Endodermal cell (in vitro differentiated cells): ENCODE measurements at regions not wholly inside any gene's neighbourhood (a gene's known extent, or its start where the extent isn't known, plus 50 kb on each side); places are given as distances from the start of the nearest gene placed in this dataset.

Experiments
- DNase-seq: peaks from one replicate; pipeline ENCODE4 v3.0.0-alpha.2; 2017
- H3K27ac ChIP-seq: 2 replicates; pipeline ENCODE4 v1.5.1; 2013; ENCODE audit warnings: mild to moderate bottlenecking, low read depth, low read length, moderate library complexity
- H3K27me3 ChIP-seq: 2 replicates; pipeline ENCODE4 v1.6.1; 2013; ENCODE audit warnings: mild to moderate bottlenecking, low read length, moderate library complexity; ENCODE audit not compliant: insufficient read depth, control insufficient read depth, poor library complexity, severe bottlenecking
- H3K36me3 ChIP-seq: 2 replicates; pipeline ENCODE4 v1.7.0; 2013; ENCODE audit warnings: mild to moderate bottlenecking, low read length, moderate library complexity; ENCODE audit not compliant: control insufficient read depth, insufficient read depth
- H3K4me1 ChIP-seq: one replicate; pipeline ENCODE4 v1.7.0; 2013; ENCODE audit warnings: low read length; ENCODE audit not compliant: control insufficient read depth, insufficient read depth
- H3K4me3 ChIP-seq: 2 replicates; pipeline ENCODE4 v1.5.1; 2013; ENCODE audit warnings: mild to moderate bottlenecking, low read length, moderate library complexity
- H3K9ac ChIP-seq: 2 replicates; pipeline ENCODE4 v1.6.1; 2013; ENCODE audit warnings: mild to moderate bottlenecking, low read length, moderate library complexity; ENCODE audit not compliant: poor library complexity, severe bottlenecking; ENCODE audit errors: extremely low read depth
- H3K9me3 ChIP-seq: 2 replicates; pipeline ENCODE4 v1.6.1; 2013; ENCODE audit warnings: mild to moderate bottlenecking, low read length, moderate library complexity; ENCODE audit not compliant: control insufficient read depth
- H3K27ac Mint-ChIP-seq: 2 replicates; pipeline ENCODE4 v1.8.0; 2020; ENCODE audit warnings: mixed read lengths
- H3K27me3 Mint-ChIP-seq: 2 replicates; pipeline ENCODE4 v1.8.0; 2021; ENCODE audit warnings: mild to moderate bottlenecking, mixed read lengths; ENCODE audit not compliant: insufficient read depth
- H3K36me3 Mint-ChIP-seq: 2 replicates; pipeline ENCODE4 v1.8.0; 2020; ENCODE audit warnings: low read depth, mixed read lengths
- H3K4me1 Mint-ChIP-seq: 2 replicates; pipeline ENCODE4 v1.8.0; 2020; ENCODE audit warnings: mixed read lengths
- H3K4me3 Mint-ChIP-seq: 2 replicates; pipeline ENCODE4 v1.8.0; 2020; ENCODE audit warnings: mild to moderate bottlenecking, moderate library complexity, mixed read lengths
- H3K9me3 Mint-ChIP-seq: 2 replicates; pipeline ENCODE4 v1.8.0; 2020; ENCODE audit warnings: mild to moderate bottlenecking, mixed read lengths
- WGBS, 2 experiments: methylation state at CpG; one replicate each; pipeline versions ENCODE4 v1.1.5 to v1.1.7; 2013; ENCODE audit warnings: missing lambda C conversion rate in 2 of 2, mixed read lengths in 1 of 2; ENCODE audit not compliant: insufficient coverage in 1 of 2, insufficient read length in 1 of 2; 5-methylcytosine and 5-hydroxymethylcytosine counted together
- TF ChIP-seq, protein P1 (sequence below): fragments of 200-600 bp; sonication (generic); conservative IDR thresholded peaks from 2 replicates; pipeline ENCODE4 v1.5.0; 2021; ENCODE audit warnings: antibody characterized with exemption, mild to moderate bottlenecking

DNA sequence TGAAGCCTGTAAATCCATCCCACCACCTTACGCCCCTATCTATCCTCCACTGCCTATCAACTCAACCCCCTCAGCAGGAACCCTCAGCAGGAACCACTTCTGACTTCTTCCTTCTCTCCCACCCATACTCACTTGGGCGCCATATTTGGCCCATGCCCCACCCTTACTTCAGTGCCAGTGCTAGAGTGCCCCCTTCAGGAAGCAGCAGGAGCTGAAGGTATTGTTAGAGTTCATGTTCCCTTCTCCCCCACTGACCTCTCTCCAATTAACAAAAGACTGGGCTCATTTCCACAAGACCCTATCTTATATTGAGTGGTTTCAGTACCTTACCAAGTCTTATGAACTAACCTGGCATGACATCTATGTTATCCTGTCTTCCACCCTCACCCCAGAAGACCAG lies 363.1 kb upstream of the SLIT2 start:
- DNase-seq: no peak
- H3K9ac ChIP-seq: no peak overlapping the region
- no peaks in the 10 kb centered on the region for H3K27me3 Mint-ChIP-seq

DNA sequence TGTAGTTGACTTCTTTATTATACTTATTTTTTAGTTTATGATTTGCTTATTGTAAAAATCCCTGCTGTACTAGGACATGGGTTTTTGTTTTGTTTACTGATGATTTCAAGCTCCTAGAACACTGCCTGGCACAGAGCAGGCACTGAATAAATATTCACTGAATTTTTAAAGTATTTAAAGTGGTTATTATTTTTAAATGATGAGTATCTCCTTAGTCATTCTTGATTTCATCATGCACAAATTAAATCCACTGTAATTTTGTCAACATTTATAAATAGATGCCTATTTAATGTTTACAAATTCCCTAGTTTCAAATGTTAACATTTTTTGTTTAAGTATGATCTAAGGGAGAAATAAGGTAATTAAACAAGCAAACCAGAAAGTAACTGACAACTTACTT lies 367.9 kb upstream of the SLIT2 start:
- H3K9me3 ChIP-seq: no peaks in the 10 kb centered on the region
- no peaks in the 10 kb centered on the region for H3K27me3 ChIP-seq
- no peaks in the 10 kb centered on the region for H3K4me1 ChIP-seq
- H3K9ac ChIP-seq: no peak overlapping the region
- H3K4me3 Mint-ChIP-seq: no peak overlapping the region
- no peak for DNase-seq
- no peaks in the 10 kb centered on the region for H3K36me3 Mint-ChIP-seq
- no peak overlapping the region for H3K4me3 ChIP-seq
- no peak overlapping the region for H3K27ac ChIP-seq
- H3K27me3 Mint-ChIP-seq: no peaks in the 10 kb centered on the region
- TF ChIP-seq, protein P1, sequence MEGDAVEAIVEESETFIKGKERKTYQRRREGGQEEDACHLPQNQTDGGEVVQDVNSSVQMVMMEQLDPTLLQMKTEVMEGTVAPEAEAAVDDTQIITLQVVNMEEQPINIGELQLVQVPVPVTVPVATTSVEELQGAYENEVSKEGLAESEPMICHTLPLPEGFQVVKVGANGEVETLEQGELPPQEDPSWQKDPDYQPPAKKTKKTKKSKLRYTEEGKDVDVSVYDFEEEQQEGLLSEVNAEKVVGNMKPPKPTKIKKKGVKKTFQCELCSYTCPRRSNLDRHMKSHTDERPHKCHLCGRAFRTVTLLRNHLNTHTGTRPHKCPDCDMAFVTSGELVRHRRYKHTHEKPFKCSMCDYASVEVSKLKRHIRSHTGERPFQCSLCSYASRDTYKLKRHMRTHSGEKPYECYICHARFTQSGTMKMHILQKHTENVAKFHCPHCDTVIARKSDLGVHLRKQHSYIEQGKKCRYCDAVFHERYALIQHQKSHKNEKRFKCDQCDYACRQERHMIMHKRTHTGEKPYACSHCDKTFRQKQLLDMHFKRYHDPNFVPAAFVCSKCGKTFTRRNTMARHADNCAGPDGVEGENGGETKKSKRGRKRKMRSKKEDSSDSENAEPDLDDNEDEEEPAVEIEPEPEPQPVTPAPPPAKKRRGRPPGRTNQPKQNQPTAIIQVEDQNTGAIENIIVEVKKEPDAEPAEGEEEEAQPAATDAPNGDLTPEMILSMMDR: no peak
- no peaks in the 10 kb centered on the region for H3K36me3 ChIP-seq
- no peaks in the 10 kb centered on the region for H3K9me3 Mint-ChIP-seq
- peaks cover 2% of the 10 kb centered on the region for H3K4me1 Mint-ChIP-seq
- H3K27ac Mint-ChIP-seq: no peak overlapping the region

More for the DNA sequence above, 363.1 kb upstream of the SLIT2 start:
- Mint-ChIP-seq H3K36me3 (no peaks in the 10 kb centered on the region), H3K27ac (no peak overlapping the region), H3K9me3 (no peaks in the 10 kb centered on the region), H3K4me1 (no peaks in the 10 kb centered on the region), H3K4me3 (no peak overlapping the region)
- H3K27me3 ChIP-seq: no peaks in the 10 kb centered on the region
- no peak overlapping the region for H3K4me3 ChIP-seq
- WGBS, 2 experiments: 88% methylated on average over 2 of the region's 2 CpGs; no CpG with 5 or more reads in 1 of the 2 experiments
- H3K27ac ChIP-seq: no peak overlapping the region
- H3K9me3 ChIP-seq: no peaks in the 10 kb centered on the region
- H3K4me1 ChIP-seq: no peaks in the 10 kb centered on the region
- TF ChIP-seq, protein P1: peak; percentile 27
- H3K36me3 ChIP-seq: no peaks in the 10 kb centered on the region

DNA sequence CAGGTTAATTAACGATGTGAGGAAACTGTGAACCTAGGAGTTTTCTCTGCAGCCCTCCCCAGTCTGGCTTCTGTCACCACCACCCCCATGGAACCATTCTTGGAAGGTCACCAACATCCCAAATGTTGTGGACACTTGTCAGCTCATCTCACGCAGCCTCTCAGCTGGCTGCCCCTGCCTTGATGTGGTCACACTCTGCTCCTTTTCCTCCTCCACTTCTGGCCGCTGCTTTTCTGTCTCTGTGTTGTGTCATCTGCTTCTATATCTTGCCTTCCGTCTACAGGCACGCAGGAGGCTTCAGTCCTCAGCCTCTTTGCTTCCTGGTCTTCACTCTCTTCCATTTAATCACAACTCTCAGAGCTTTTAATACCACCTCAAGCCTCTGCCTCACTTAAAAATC lies 371.5 kb upstream of the SLIT2 start:
- Mint-ChIP-seq H3K27me3 (no peaks in the 10 kb centered on the region), H3K4me1 (peaks cover 2% of the 10 kb centered on the region), H3K36me3 (no peaks in the 10 kb centered on the region), H3K4me3 (no peak overlapping the region), H3K27ac (no peak overlapping the region), H3K9me3 (no peaks in the 10 kb centered on the region)
- 62 to 73% methylated on average over 4 to 5 of the region's 5 CpGs for WGBS, 2 experiments
- H3K4me1 ChIP-seq: no peaks in the 10 kb centered on the region
- H3K4me3 ChIP-seq: no peak overlapping the region
- H3K9ac ChIP-seq: no peak overlapping the region
- H3K36me3 ChIP-seq: no peaks in the 10 kb centered on the region
- no peaks in the 10 kb centered on the region for H3K27me3 ChIP-seq
- no peak for DNase-seq
- TF ChIP-seq, protein P1: no peak
- no peaks in the 10 kb centered on the region for H3K9me3 ChIP-seq
- no peak overlapping the region for H3K27ac ChIP-seq
